ENCODE measurements at regions not wholly inside any gene's neighbourhood (a gene's known extent, or its start where the extent isn't known, plus 50 kb on each side); places are given as distances from the start of the nearest gene placed in this dataset.

GRCh38 chrY:21028506-21028905, 272.6 kb downstream of the RPS4Y2 start:
- no peak for TF ChIP-seq TAF1 (IDR thresholded peaks at IDR 0.05; ENCODE audit: low read depth, low read length)
- TF ChIP-seq POLR2A (IDR thresholded peaks at IDR 0.05; ENCODE audit: low read depth, low read length) = no peak
